ENCODE measurements at regions not wholly inside any gene's neighbourhood (a gene's known extent, or its start where the extent isn't known, plus 50 kb on each side); places are given as distances from the start of the nearest gene placed in this dataset.

DNA sequence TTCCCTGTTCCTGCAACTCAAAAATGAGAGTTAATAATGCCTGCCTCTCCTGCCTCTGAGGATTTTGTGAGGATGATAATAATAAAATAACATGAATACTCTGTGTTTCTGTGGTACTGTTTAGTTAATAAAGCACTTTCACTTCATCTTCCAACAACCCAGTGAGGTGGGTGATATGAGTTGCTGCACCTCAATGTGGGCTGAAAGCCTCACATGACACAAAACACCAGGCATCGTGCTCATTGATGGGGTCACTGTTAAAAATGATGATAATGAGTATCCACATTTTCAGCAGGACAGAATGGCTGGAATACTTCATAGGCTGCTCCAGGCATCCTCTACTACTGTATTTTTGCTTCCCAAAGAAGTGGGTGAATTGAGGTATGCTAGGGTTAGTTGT, 222.8 kb upstream of the NRP1 start:
- DNase-seq = no peak
- Mint-ChIP-seq H3K9me3 (peaks cover 0 to 3% (median 0%) of the 10 kb centered on the region in 7 donors), H3K36me3 (no peaks in the 10 kb centered on the region), H3K27ac (no peak overlapping the region), H3K4me3 (no peak overlapping the region), H3K27me3 (peaks cover 5% of the 10 kb centered on the region), H3K4me1 (no peaks in the 10 kb centered on the region)
- ATAC-seq (ENCODE audit: low read depth in 2 of 2) = no peak
- Histone ChIP-seq H3K4me1 (ENCODE audit: control insufficient read depth, insufficient read depth, low read length, poor library complexity, severe bottlenecking) (no peaks in the 10 kb centered on the region), H3K36me3 (ENCODE audit: control insufficient read depth, insufficient read depth, low read length) (no peaks in the 10 kb centered on the region), H3K9me3 (ENCODE audit: control insufficient read depth in 2 of 2, low read length in 2 of 2) (no peaks in the 10 kb centered on the region), H3K4me3 (ENCODE audit: low read depth, low read length) (no peak overlapping the region), H3K27ac (ENCODE audit: insufficient read depth, low read length, poor library complexity, severe bottlenecking) (no peak overlapping the region), H3K27me3 (ENCODE audit: control insufficient read depth, insufficient read depth, low read length) (peaks cover 2% of the 10 kb centered on the region)

DNA sequence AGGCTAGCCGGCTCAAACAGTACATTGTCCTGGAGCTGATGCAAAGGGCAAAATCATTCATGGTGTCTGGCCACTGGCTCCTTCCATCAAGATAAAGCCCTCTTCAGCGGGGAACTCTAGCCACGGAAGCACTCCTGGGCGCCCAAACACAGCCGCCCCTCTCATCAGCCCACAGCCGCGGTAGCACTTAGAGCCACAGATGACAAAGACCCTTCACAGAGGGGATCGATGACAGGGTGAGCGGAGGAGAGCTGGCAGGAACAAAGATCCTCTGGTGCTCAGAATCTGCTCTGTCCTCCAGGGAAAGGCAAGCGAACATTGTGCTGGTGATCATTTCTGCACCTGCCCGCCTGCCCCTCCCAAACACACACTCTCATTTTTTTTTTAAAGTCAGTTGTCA, 222.2 kb upstream of the NRP1 start:
- Mint-ChIP-seq H3K27me3 (peaks cover 5% of the 10 kb centered on the region), H3K4me1 (no peaks in the 10 kb centered on the region), H3K36me3 (no peaks in the 10 kb centered on the region), H3K9me3 (peaks cover 0 to 3% (median 0%) of the 10 kb centered on the region in 7 donors), H3K4me3 (no peak overlapping the region), H3K27ac (no peak overlapping the region)
- H3K27me3 ChIP-seq (ENCODE audit: control insufficient read depth, insufficient read depth, low read length) = peaks cover 2% of the 10 kb centered on the region
- no peaks in the 10 kb centered on the region for H3K36me3 ChIP-seq (ENCODE audit: control insufficient read depth, insufficient read depth, low read length)
- no peak overlapping the region for H3K4me3 ChIP-seq (ENCODE audit: low read depth, low read length)
- no peaks in the 10 kb centered on the region for H3K4me1 ChIP-seq (ENCODE audit: control insufficient read depth, insufficient read depth, low read length, poor library complexity, severe bottlenecking)
- DNase-seq (no peak), ATAC-seq (ENCODE audit: low read depth in 2 of 2) (no peak)
- H3K27ac ChIP-seq (ENCODE audit: insufficient read depth, low read length, poor library complexity, severe bottlenecking) = no peak overlapping the region
- no peaks in the 10 kb centered on the region for H3K9me3 ChIP-seq (ENCODE audit: control insufficient read depth in 2 of 2, low read length in 2 of 2)

DNA sequence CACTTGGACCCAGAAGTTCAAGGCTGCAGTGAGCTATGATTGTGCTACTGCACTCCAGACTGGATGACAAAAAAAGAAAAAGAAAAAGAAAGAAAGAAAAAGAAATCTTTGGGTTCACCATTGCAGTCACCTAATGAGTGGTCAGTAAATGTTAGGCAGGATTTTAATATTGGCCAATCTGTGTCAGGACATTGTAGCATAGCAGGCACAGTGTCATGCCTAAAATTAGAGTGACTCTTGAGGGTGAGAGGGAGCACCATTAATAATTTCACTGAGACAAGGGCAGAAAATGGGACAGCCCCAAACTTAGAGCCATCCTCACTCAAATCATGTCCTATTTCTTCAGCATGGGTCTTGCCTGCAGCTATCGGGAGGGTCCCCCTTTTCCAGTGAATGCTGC, 221.6 kb upstream of the NRP1 start:
- Histone ChIP-seq H3K27ac (ENCODE audit: insufficient read depth, low read length, poor library complexity, severe bottlenecking) (no peak overlapping the region), H3K4me3 (ENCODE audit: low read depth, low read length) (no peak overlapping the region), H3K4me1 (ENCODE audit: control insufficient read depth, insufficient read depth, low read length, poor library complexity, severe bottlenecking) (no peaks in the 10 kb centered on the region), H3K27me3 (ENCODE audit: control insufficient read depth, insufficient read depth, low read length) (peaks cover 2% of the 10 kb centered on the region), H3K36me3 (ENCODE audit: control insufficient read depth, insufficient read depth, low read length) (no peaks in the 10 kb centered on the region), H3K9me3 (ENCODE audit: control insufficient read depth in 2 of 2, low read length in 2 of 2) (no peaks in the 10 kb centered on the region)
- Mint-ChIP-seq H3K4me3 (no peak overlapping the region), H3K4me1 (no peaks in the 10 kb centered on the region), H3K27me3 (peaks cover 5% of the 10 kb centered on the region), H3K36me3 (no peaks in the 10 kb centered on the region), H3K27ac (no peak overlapping the region), H3K9me3 (peaks cover 0 to 4% (median 0%) of the 10 kb centered on the region in 7 donors)
- ATAC-seq (ENCODE audit: low read depth in 2 of 2) = no peak
- DNase-seq = no peak

DNA sequence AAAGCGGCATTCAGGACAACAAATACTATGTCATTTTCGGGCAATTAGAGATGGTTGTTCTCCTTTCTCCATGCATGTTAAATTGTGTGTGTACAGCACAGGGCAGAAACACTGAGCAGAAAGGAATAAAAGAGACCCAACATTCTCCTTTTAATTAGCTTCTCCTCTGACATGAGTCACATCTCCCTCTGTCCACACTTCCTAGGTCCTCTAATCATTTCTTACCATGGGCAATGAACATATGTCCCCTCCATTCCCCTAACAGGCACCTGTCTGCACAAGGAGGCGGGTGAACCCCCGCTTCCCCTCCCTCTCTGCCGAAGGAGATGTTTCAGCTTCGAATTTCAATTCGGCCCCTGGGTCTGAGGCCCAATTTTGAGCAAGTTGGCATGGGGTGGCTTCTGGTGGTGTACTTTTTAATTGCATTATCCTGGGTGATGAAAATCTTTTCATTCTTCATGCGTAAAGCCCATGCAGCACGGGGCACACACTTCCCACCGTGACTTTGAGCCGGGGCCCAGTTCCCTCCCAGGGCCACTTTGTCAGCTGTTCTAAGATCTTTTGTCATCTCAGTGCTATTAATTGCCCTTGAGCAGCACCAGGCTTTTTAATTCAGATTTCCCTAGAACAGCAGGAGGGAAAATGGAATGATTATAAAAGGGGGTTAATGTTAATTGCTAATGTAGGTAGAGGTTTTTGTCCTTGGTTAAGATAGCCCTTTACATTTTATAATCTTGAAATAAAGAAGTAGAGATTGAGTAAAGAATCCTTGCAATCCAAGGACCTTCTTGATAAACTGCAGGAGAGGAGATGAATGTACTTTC, 219.5 kb upstream of the NRP1 start:
- Mint-ChIP-seq H3K27me3 (peaks cover 20% of the 10 kb centered on the region), H3K27ac (no peak overlapping the region)
- DNase-seq = no peak

DNA sequence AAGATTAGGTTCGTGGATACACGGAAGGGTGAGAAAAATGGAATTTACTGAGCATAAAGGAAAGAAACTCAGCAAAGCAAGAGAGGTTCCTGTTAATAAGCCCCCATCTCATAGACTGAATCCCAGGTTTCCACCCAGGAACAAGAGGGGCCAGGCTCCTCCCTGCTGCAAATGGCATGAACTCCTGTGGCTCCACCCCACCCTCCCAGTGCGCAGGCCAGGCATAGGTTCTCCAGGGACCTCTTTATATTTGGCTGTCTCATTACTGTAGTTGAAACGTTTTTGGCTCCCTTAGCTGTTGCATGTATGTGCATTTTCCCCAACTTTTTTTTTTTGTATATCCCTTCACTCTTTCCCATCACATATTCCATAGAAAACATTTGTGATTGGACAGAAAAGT, 217.8 kb upstream of the NRP1 start:
- Histone ChIP-seq H3K4me3 (ENCODE audit: low read depth, low read length) (no peak overlapping the region), H3K9me3 (ENCODE audit: control insufficient read depth in 2 of 2, low read length in 2 of 2) (no peaks in the 10 kb centered on the region), H3K36me3 (ENCODE audit: control insufficient read depth, insufficient read depth, low read length) (no peaks in the 10 kb centered on the region), H3K27ac (ENCODE audit: insufficient read depth, low read length, poor library complexity, severe bottlenecking) (no peak overlapping the region), H3K4me1 (ENCODE audit: control insufficient read depth, insufficient read depth, low read length, poor library complexity, severe bottlenecking) (no peaks in the 10 kb centered on the region), H3K27me3 (ENCODE audit: control insufficient read depth, insufficient read depth, low read length) (peaks cover 5% of the 10 kb centered on the region)
- Mint-ChIP-seq H3K27me3 (peaks cover 20% of the 10 kb centered on the region), H3K9me3 (peaks cover 0 to 7% (median 0%) of the 10 kb centered on the region in 7 donors), H3K4me1 (no peaks in the 10 kb centered on the region), H3K36me3 (no peaks in the 10 kb centered on the region), H3K4me3 (no peak overlapping the region), H3K27ac (no peak overlapping the region)
- DNase-seq (no peak), ATAC-seq (ENCODE audit: low read depth in 2 of 2) (no peak)

More for the DNA sequence above, 219.5 kb upstream of the NRP1 start:
- Histone ChIP-seq H3K27me3 (ENCODE audit: control insufficient read depth, insufficient read depth, low read length) (peaks cover 3% of the 10 kb centered on the region), H3K36me3 (ENCODE audit: control insufficient read depth, insufficient read depth, low read length) (no peaks in the 10 kb centered on the region), H3K9me3 (ENCODE audit: control insufficient read depth in 2 of 2, low read length in 2 of 2) (no peaks in the 10 kb centered on the region), H3K27ac (ENCODE audit: insufficient read depth, low read length, poor library complexity, severe bottlenecking) (no peak overlapping the region), H3K4me3 (ENCODE audit: low read depth, low read length) (no peak overlapping the region), H3K4me1 (ENCODE audit: control insufficient read depth, insufficient read depth, low read length, poor library complexity, severe bottlenecking) (no peaks in the 10 kb centered on the region)
- no peak overlapping the region for H3K4me3 Mint-ChIP-seq
- H3K36me3 Mint-ChIP-seq = no peaks in the 10 kb centered on the region
- peaks cover 0 to 7% (median 0%) of the 10 kb centered on the region in 7 donors for H3K9me3 Mint-ChIP-seq
- ATAC-seq (ENCODE audit: low read depth in 2 of 2) = no peak
- no peaks in the 10 kb centered on the region for H3K4me1 Mint-ChIP-seq

DNA sequence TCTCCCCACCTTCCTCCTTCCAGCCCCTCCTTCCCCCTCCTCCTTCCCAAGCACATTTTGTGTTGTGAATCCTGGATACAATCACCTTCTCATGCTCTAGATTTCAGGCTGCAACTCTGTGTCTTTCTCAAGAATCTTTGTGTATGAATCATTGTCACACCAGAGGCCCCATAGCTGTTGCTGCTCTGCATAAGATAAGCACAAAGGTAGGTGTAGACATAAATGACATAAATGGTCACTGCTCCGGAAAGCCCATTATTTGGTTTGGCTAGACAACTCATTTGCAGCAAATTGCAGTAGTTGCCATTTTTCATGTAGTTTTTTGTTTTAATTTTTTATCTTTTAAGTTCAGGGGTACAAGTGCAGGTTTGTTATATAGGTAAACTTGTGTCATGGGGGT, 216.3 kb upstream of the NRP1 start:
- Mint-ChIP-seq H3K27ac (no peak overlapping the region), H3K4me1 (no peaks in the 10 kb centered on the region), H3K9me3 (peaks cover 0 to 6% (median 0%) of the 10 kb centered on the region in 7 donors), H3K27me3 (peaks cover 24% of the 10 kb centered on the region), H3K4me3 (no peak overlapping the region), H3K36me3 (no peaks in the 10 kb centered on the region)
- Histone ChIP-seq H3K4me1 (ENCODE audit: control insufficient read depth, insufficient read depth, low read length, poor library complexity, severe bottlenecking) (no peaks in the 10 kb centered on the region), H3K4me3 (ENCODE audit: low read depth, low read length) (no peak overlapping the region), H3K36me3 (ENCODE audit: control insufficient read depth, insufficient read depth, low read length) (no peaks in the 10 kb centered on the region), H3K27ac (ENCODE audit: insufficient read depth, low read length, poor library complexity, severe bottlenecking) (no peak overlapping the region), H3K27me3 (ENCODE audit: control insufficient read depth, insufficient read depth, low read length) (peaks cover 5% of the 10 kb centered on the region), H3K9me3 (ENCODE audit: control insufficient read depth in 2 of 2, low read length in 2 of 2) (no peaks in the 10 kb centered on the region)
- ATAC-seq (ENCODE audit: low read depth in 2 of 2) (no peak), DNase-seq (no peak)

DNA sequence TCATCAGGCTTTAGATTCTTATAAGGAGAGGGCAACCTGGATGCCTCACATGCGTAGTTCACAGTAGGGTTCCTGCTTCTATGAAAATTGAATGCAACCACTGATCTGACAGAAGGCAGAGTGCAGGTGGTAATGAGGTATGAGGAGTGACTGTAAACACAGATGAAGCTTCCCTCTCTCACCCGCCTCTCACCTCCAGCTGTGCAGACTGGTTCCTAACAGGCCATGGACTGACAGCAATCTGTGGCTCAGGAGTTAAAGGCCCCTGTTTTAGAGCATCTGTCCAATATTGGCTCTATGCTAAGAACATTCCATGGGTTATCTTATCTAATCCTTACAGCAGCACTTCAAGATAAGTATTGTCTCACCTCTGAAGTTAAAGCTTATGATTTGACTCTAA, 213.5 kb upstream of the NRP1 start:
- no peak for ATAC-seq (ENCODE audit: low read depth in 2 of 2)
- no peaks in the 10 kb centered on the region for H3K4me1 ChIP-seq (ENCODE audit: control insufficient read depth, insufficient read depth, low read length, poor library complexity, severe bottlenecking)
- Mint-ChIP-seq H3K4me1 (no peaks in the 10 kb centered on the region), H3K9me3 (peaks cover 0 to 9% (median 3%) of the 10 kb centered on the region in 7 donors), H3K36me3 (no peaks in the 10 kb centered on the region), H3K27me3 (peaks cover 29% of the 10 kb centered on the region), H3K4me3 (no peak overlapping the region), H3K27ac (no peak overlapping the region)
- peaks cover 0 to 6% of the 10 kb centered on the region in 2 experiments for H3K9me3 ChIP-seq (ENCODE audit: control insufficient read depth in 2 of 2, low read length in 2 of 2)
- no peak overlapping the region for H3K27ac ChIP-seq (ENCODE audit: insufficient read depth, low read length, poor library complexity, severe bottlenecking)
- H3K27me3 ChIP-seq (ENCODE audit: control insufficient read depth, insufficient read depth, low read length) = peaks cover 7% of the 10 kb centered on the region
- H3K36me3 ChIP-seq (ENCODE audit: control insufficient read depth, insufficient read depth, low read length) = no peaks in the 10 kb centered on the region
- DNase-seq = no peak
- H3K4me3 ChIP-seq (ENCODE audit: low read depth, low read length) = no peak overlapping the region

DNA sequence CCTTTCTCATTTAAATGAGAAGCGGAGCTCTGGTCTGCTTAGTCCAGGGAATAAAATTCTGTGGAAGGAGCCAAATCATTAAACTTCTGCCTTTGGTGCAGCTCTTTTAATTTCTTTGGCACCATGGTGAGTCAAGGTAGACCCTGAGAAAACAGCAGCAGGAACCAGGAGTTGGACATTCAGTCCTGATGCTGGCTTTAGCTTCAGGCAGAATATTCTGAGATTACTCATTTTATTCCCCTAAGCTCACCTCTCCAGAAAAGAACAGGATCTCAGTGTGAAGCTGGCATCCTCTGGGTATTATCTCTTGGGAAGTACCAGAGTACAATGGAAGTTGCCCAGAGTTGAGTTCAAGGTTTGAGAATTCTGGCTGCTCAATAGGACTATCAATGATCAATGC, 211.6 kb upstream of the NRP1 start:
- Mint-ChIP-seq H3K4me3 (no peak overlapping the region), H3K27ac (no peak overlapping the region), H3K36me3 (no peaks in the 10 kb centered on the region), H3K9me3 (peaks cover 0 to 17% (median 3%) of the 10 kb centered on the region in 7 donors), H3K4me1 (no peaks in the 10 kb centered on the region), H3K27me3 (peaks cover 24% of the 10 kb centered on the region)
- no peak overlapping the region for H3K27ac ChIP-seq (ENCODE audit: insufficient read depth, low read length, poor library complexity, severe bottlenecking)
- H3K9me3 ChIP-seq (ENCODE audit: control insufficient read depth in 2 of 2, low read length in 2 of 2) = peaks cover 0 to 10% of the 10 kb centered on the region in 2 experiments
- H3K36me3 ChIP-seq (ENCODE audit: control insufficient read depth, insufficient read depth, low read length) = no peaks in the 10 kb centered on the region
- DNase-seq = no peak
- H3K27me3 ChIP-seq (ENCODE audit: control insufficient read depth, insufficient read depth, low read length) = peaks cover 7% of the 10 kb centered on the region
- no peak overlapping the region for H3K4me3 ChIP-seq (ENCODE audit: low read depth, low read length)
- H3K4me1 ChIP-seq (ENCODE audit: control insufficient read depth, insufficient read depth, low read length, poor library complexity, severe bottlenecking) = no peaks in the 10 kb centered on the region
- ATAC-seq (ENCODE audit: low read depth in 2 of 2) = no peak

Measured in CD4-positive, CD25-positive, alpha-beta regulatory T cell (primary cell).